AML-193 (cell line): ENCODE measurements at regions not wholly inside any gene's neighbourhood (a gene's known extent, or its start where the extent isn't known, plus 50 kb on each side); places are given as distances from the start of the nearest gene placed in this dataset.

ENCODE experiments used
- DNase-seq, 2 experiments: peaks; one replicate each; lab custom pipeline; 2025; lab: John Stamatoyannopoulos, UW

DNA sequence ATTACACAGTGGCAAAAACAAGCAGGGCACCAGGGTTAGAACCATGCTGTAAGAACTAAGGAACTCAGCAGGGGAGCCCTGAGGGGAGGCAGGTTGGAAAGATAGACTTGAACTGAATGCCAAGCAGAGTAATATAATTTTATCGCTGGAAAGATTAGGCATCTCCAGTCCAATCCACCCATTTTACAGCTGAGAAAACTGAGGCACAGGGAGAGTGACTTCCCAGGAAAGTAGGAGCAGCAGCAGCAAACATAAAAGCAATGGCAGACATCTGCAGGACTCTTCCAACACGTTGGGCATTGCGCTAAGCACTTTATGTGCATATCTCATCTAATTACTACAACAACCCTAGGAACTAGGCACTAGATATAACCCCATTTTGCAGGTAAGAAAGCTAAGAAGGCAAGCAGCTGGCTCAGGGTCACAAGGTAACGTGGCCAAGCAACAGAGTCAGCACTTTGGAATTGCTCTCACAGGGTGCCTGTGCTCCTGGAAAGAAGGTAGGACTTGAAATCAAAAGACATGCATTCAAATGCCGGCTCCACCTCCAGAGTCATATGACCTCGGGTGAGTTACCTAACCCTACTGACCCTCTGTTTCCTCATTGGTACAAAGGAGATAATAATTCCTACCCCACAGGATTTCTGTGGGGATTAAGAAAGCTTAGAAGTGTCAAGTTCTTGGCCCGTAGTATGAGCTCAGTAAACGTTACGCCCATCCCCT lies 215.3 kb downstream of the BARX2 start:
- no peak for DNase-seq

DNA sequence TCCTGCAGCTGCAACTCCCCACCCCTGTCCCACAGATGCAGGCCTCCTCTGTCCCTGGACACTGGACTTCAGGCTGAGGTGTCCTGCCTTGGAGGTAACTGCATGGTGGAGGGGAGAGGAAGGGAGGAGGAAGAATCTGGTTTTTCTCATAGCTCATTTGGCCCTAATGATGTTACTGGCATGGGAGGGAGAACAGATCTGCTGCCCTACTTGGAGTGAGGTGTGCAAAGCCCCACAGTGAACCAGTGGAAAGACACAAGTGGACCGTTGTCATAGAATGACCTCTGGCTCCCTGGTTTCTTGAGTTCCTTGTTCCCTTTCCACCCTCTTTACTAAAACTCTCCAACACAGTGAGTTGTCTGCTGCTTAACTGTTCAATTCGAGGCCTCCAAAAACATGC lies 215.9 kb downstream of the BARX2 start:
- DNase-seq = no peak

DNA sequence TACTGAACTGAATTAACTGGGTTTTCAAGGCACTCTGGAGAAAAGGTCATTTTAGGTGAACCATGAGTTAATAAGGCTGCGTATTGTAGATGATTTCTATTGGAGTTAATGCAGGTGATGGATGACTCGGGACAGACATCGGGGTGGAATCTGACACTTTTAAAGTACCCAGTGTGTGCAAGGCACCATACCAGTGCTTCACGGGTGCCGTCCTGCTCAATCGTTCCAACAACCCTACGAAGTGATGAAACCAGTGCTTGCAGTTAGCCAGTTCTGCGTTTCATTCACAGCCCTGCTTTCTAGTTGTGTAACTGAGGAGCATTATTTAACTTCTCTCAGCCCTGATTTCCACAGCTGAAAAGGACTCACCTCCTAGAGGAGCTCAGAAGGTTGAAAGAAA lies 216.5 kb downstream of the BARX2 start:
- DNase-seq = no peak

DNA sequence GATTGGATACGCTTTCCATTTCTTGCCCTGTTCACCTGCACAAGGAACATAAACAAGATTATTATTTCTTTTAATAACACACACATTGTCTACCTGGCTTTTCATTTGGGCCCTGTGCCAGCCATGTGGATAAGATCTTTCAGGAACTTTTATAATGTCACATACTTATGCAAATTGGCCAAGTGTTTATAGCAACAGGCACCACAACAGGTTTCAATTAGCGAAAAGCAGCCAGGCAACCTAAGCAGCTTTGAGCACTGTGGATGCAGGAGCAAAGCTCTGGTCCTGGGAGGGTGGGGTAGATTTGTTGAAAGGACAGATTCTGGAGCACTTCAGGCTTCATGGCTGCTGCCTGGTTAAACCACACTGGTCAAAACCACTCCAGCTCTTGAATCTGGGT lies 217.4 kb downstream of the BARX2 start:
- no peak for DNase-seq

DNA sequence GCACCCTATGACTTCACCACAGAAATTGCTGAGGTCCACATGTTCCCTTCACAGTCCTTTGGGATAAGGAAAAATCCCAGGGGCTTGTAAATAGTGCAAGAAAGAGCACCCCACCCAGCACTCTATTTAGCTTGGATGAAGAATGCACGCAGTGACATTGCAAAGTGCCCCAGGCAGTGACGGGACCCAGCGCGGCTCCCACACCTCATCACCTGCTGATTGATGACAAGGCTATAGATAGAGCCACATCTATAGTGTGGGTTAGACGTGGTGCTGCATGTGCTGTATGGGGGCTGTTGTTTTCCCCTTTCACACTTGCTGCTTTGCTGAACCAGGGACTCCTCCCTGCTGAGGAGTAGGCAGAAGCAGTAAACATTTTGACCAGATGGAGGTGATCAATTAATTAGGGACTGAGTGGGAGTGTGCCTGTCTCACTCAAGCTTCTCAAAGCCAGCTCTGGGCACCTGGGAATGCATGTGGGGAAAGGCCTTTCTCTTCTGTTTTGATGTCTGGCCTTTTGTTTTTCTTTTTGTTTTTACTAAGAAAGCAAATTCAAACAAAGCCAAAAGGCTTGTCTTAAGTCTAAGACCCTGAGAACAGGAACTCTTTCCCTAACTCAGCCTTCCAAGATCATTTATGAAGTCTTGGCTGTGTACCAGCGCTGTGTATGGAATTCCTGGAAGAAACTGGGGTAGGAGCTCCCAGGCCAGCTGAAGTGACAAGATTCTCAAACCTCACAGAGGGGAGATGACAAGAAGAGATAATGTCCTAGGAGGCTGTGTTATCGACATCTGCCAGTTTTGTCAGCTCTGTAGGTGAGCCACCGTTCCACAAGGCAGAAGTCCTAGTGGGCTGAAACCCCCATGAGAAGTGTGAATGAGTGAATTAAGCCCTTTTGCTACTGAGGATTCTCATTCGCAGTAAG lies 219.7 kb downstream of the BARX2 start:
- no peak for DNase-seq

DNA sequence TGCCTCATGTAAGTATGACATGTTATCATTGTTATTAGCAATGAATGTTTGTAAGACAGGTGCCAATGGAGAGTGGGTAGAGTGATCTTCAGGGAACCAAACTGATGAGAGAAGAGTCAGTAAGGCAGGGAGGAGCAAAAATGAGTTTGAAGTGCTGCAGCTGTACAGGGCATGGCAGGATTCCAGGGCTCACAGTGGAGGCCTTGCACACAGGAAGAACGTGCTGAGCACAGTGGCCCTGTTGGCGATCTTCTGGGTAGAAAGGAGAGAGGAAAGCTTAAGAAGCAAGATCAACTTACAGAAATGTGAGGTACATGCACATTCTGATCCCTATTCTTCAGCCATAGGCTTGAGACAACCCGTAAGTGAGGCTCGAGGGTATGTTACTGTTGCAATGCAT lies 219.3 kb upstream of the TMEM45B start:
- no peak for DNase-seq

DNA sequence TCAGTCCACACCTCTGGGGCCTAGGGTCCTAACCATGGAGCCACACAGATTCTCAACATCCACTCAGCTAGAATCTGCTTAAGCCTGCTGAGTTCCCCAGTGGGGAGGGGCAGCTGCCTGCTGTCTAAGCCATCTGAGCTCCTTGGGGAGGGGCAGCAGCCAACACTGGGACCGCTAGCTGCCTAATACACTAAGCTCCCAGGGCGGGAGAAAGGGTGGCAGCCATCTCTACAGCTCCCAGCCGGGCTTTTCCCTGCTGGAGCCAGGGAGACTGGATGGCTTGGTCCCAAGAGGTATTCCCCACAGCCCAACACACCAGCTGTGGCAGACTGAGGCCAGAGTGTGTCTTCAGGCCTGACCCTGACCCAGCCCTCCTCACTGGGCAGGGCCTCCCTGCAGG lies 217.3 kb upstream of the TMEM45B start:
- no peak for DNase-seq

DNA sequence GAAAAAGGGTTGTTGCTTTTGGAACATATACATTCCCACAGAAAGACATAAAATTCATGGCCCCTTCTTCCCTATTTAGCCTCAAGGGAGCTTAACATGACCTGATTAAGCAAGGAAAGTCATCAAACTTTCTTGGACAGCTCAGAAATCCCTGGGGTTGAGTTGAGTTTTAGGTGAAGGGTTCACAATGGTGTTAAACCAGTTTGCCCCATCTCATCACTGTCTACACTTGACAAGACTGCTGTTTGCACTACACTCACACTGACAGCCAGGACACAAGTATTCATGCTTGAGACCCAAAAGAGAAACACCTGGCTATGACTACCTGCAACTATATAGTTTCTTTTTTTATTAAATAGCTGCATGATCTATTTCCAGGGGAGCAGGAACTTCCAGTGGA lies 209.8 kb upstream of the TMEM45B start:
- DNase-seq = no peak

DNA sequence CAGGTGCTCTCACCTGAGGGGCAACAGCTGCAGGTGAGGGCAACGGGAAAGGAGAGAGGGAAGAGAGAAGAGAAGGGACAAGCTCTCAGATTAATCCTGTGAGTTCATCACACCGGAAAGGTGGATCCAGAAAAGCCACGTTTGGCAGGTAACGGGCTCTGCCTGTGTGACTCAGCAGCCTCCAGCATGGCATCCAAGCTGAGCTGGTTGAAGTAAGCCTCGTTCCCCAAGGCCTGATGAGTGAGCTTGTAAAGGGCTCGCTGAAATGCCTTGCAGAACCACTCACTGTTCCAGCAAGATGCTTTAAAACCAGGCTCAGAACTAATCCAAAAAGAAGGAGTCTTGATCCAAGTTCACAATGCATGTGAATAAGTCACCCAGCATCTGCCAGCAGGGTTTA lies 206.9 kb upstream of the TMEM45B start:
- no peak for DNase-seq

DNA sequence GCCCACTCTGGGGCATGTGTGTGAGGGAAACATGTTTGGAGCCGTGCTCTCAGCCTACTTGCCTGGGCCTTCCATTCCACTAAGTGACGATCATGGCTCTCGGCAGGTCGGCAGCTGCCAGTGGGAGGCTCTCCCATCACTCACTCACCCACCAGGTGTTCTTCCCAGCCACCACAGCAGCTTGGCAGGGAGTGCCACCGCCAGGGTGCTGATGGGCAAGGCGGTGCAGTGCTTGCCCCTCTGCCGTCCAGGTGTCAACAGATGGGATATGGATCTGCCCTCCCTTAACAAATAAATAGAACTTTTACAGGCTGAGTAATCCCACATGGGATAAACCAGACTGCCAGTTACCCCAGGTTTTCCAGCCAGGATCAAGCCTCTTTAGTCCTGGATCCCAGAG lies 205.5 kb upstream of the TMEM45B start:
- DNase-seq = no peak

DNA sequence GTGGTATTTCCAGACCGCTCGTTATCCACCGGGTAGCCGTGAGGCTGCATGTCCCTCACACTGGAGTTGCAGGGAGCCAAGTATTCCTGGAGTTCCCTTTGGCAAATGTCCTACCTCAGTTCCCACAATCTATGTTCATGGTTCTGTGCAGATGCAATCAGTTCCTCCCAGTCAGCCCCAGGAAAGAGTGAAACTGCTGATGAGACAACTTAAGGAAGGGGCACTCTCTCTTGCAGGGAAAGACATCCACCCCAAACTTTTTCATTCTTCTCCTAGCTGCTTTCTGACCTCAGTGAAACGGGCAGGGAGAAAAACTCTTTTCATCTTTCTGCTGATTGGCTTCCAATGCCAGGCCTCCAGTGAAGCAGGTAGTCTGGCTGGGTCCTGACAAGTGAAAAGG lies 205.1 kb upstream of the TMEM45B start:
- no peak for DNase-seq

DNA sequence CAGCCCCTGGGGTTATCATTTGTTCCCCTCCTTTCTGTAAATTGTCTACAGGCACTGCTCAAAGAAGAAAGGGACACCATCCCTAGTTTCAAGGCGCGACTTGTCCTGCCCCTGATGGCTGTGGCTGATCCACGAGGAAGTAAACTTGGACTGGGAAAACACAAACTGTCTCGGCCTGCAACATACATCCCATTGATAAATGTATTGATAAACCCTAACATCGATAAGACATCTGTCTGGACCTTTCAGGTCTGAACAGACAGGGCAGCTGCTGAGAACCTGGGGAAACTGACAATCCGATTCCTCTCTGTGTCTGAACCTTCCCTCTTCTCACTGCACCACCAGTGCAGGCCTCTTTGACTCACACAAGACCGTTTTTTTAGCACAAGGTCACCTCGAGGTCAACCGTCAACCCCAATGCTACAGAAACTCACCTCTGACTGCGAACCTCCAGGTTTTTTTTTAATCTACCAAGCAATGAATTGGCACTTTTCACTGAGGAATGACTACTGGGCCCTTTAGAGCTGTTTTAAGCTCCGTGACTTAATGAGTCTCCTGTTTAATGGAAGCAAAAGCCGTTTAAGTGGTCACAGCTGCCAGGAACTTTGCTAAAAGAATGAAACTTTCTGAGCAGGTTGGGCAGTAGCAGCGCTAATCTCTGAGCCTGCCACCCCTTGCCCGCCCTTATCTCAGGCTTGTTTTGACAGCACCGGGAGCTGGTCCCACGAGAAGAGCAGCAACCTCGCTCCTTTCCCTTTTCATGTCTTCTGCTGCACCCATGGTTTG lies 203.8 kb upstream of the TMEM45B start:
- no peak for DNase-seq

DNA sequence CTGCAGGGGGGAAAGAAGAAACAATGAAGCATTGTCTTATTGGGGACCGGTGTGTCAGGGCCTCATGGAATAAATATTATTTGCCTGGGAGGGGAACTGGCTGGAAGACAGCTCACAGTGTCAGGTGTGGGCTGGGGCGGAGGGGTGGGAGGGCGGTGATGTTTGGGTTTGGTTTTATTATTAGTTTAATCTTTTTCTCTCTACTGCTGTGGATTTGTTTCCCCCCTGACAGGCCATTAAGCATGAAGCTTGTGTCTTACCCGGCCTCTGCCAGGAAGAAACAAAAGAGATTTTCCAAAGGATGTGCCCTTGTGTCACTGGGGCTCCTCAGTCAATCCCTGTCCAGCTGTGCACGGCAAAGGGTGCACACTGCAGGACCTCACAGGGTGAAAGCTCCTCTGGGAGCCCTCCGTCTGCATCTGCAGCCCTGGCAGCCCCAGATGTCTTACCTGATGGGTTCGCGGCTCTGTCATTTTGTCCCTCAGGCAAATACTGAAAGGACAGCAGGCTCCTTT lies 203.1 kb upstream of the TMEM45B start:
- DNase-seq = no peak

DNA sequence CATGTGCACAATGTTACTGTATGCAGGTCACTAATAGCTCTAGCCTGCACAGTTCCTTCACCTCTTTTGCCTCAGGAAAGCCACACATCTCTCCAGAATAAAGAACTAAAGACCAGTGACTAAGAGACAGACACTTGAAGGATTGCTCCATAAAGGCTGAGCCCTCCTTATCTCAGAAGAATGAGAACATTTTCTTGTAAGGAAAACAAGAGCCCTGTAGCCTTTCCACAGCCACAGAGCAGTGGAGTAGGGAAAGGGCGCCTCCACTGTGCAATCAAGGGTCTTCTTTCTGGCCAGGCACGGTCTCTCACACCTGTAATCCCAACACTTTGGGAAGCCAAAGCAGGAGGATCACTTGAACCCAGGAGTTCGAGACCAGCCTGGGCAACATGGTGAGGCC lies 202.6 kb upstream of the TMEM45B start:
- DNase-seq = no peak

DNA sequence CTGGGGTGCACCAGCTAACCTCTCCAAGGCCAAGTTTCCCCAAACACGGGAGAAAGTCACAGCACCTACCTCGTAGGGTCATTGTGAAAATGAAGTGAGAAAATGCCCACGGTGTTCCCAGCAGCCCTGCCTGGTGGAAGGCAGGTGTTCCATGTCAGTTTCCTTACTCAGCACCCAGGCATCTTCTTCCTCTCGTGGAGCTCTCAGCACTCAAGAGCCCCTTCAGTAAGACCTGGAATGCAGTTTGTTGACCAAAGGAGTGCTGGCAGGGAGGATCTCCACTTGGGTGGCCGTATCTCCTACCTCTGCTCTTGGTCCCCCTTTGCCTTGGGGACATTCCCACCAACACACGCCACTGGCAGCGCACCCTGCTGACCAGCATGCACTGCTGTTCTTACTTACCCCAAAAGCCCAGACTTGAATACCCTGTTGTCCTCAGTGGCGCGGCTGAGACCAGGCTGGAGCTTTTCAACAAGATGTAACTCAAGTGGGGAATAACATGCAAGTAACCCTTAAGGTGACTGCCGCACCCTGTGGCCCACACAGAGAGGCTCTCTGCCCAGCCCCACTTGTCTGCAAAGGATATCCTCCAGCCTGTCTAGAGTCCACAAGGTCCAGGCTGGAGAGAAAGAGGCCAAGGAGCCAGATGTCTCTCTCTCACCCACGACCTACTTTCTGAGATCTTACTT lies 201.2 kb upstream of the TMEM45B start:
- DNase-seq = no peak

DNA sequence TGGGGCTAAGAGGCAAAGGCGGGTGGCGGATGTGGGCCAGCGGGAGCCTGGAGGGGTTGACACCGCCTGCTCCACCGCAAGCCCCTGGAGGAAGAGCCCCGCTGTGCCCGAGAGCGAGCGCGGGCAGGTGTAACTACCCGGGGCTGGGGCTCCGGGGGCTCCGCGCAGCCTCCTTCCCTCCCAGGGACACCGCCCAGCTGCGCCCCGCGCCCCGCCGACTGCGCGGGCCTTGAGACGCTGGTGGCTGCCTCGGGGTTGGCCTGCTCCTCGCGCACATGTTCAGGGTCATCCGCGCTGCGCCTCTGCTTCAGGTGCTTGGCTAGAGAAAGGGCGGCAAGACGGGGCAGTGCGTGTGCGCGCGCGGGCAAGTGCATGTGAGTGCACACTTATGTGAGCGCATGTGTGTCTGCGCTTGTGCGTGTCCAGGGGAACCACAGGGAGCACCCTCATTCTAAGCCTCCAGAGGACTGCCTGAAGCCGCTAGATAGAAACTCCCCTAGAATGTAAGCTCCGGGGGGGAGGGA lies 197.5 kb upstream of the TMEM45B start:
- no peak for DNase-seq

DNA sequence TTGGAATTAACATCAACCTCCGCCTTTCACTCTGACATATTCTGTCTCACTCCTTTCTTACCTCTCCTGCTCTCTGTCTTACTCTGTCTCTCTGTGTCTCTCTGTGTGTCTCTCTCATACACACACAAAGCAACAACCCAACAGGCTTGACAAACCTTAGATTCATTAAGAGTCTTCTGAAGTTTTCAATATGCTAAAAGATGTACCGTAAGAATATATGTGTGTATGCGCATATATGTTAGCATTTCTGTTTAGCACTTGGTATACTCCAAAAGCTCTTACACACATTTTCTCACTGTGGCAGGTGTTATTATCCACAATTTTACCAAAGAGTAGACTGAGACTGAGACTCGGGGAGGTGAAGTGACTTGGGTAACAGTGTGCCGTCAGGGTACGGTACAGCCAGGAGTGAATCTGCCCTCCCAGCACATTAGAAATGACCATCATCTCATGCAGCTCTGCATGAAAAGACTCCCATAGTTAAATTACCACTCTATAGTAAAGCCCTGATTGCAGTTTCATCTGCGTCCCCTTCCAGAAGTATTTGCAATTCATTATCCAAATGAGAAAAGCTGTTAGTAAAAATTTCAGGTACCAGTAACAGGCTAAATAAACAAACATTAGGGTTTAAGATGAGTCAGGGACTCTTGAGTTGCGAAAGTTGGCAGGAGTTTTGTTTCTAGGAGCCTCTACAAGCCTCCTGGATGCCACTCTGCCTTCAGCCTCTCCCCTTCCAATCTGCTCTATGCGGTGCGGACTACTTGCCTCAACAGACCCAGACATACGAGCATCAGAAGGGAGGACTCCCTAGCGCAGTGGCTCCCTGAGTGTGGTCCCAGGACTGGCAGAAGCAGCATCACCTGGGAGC lies 195.2 kb upstream of the TMEM45B start:
- no peak for DNase-seq

DNA sequence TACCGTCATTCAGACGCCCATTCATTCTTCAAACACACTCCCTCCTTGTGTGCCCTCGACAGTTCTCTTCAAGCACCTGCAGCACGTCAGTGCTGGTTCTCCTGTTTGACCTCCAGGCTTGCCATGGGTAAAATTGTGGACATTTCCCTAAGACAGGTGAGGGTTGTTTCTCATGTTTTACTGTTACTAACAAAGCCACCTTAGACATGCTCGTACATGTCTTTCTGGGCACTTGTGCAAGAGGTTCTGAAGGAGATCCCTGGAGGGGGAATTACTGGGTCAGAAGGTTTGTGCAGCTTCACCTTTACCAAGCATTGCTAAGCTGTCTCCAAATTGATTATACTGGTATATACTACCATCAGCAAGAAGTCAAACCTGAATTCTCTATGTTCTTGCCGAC lies 189.7 kb upstream of the TMEM45B start:
- no peak for DNase-seq

DNA sequence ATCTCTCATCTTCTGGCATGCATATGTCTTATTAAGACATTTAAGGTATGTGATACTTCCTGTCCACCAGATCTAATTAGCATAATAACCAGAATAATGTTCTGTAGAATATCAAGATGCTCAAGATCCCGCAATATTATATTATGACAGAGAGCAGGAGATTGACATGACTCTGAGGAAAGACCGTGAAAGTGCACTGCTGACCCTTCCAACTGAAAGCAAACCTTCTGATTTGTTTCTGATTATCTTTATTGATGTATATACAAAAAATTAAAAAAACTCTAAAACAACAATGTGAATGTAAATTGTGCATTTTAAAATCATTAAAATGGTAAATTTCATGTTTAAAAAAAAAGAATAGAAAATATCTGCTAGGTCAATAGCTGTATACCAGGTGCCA lies 184.4 kb upstream of the TMEM45B start:
- DNase-seq = no peak

DNA sequence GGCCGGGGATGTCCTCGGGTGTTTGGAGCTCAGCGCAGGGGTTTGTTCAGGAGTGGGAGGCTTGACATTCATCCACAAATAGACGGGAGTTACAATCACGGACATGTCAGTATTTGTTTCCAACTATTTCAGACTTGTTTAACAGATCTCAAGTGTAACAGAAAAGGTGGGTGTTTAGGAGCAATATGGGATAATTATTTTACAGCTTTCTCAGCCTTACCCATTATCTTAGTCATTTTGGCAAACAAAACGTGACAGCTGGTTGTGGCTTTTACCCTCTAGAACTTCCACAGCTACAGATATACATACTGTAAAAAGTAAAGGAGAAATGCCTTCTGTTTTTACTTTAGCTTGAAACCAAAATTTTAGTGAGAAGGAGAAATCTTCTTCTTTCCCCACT lies 178.7 kb upstream of the TMEM45B start:
- DNase-seq = no peak

DNA sequence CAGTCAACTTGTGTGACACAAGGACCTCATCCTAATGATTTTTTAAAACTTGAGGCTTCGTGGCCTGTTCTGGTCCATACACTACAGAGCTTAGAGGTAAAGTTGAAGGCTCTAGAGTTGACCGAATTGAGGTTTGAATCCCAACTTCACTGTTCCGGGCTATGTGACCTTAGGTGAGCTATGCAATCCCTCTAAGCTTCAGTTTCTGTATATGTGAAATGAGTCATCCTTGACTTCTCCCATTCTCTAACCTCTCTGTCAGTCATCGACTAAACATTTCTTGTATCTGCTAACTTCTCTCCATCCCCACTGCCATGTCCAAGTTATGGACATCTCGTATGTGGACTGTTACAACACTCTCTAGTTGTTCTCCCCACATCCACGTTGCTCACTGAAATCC lies 178.2 kb upstream of the TMEM45B start:
- DNase-seq = no peak
